Endothelial cell of umbilical vein (primary cell): ENCODE measurements at regions not wholly inside any gene's neighbourhood (a gene's known extent, or its start where the extent isn't known, plus 50 kb on each side); places are given as distances from the start of the nearest gene placed in this dataset.

Source experiments
- BruUV-seq: library from RNA; stranded (reverse); fragments of 400-500 nt; replicated peaks from 2 replicates; lab custom pipeline; 2021; lab: Mats Ljungman, UMichigan
- CTCF ChIA-PET: fragments of 300-600, 350-600 bp; sonication (Branson Sonifier 250); formaldehyde crosslinking; loops from one replicate; lab custom pipeline; 2021; ENCODE audit warnings: antibody characterized with exemption, inconsistent platforms; lab: Charles Lee
- POLR2A ChIA-PET: fragments of 300-600, 350-600 bp; sonication (Branson Sonifier 250); formaldehyde crosslinking; loops from one replicate; lab custom pipeline; 2021; ENCODE audit warnings: antibody characterized with exemption, inconsistent platforms; lab: Charles Lee
- DNase-seq: peaks from one replicate; pipeline ENCODE4 v3.0.0-alpha.2; 2011; ENCODE audit warnings: low read depth, low spot score
- FAIRE-seq: peaks from 2 replicates; lab custom pipeline; 2011; peaks lifted over from hg19 to GRCh38; lab: Jason Lieb, UNC
- H2AFZ ChIP-seq: 2 replicates; pipeline ENCODE4 v1.6.0; 2012; ENCODE audit warnings: low read depth, low read length, control low read depth, inconsistent platforms
- H3K27ac ChIP-seq: 2 replicates; pipeline ENCODE4 v1.5.1; 2011; ENCODE audit warnings: low read depth, mild to moderate bottlenecking, control low read depth, low read length, moderate library complexity; ENCODE audit not compliant: insufficient read depth
- H3K27me3 ChIP-seq, 2 experiments: 2 replicates each; pipeline versions ENCODE4 v1.6.0 to v1.6.1; 2011; ENCODE audit warnings: low read length in 2 of 2, mixed read lengths in 1 of 2; ENCODE audit not compliant: control insufficient read depth in 2 of 2, insufficient read depth in 2 of 2
- H3K36me3 ChIP-seq, 2 experiments: 2 replicates in 1 of 2; 3 replicates in 1 of 2; pipeline ENCODE4 v1.5.1; 2011; ENCODE audit warnings: low read length in 2 of 2, mild to moderate bottlenecking in 1 of 2, moderate library complexity in 1 of 2; ENCODE audit not compliant: control insufficient read depth in 2 of 2, insufficient read depth in 2 of 2; ENCODE audit errors: extremely low read depth in 1 of 2
- H3K4me1 ChIP-seq: 3 replicates; pipeline ENCODE4 v1.5.1; 2011; ENCODE audit warnings: mild to moderate bottlenecking, low read length; ENCODE audit not compliant: control insufficient read depth, insufficient read depth; ENCODE audit errors: extremely low read depth
- H3K4me2 ChIP-seq: 2 replicates; pipeline ENCODE4 v1.6.1; 2011; ENCODE audit warnings: low read length, control low read depth, mixed read lengths; ENCODE audit not compliant: insufficient read depth
- H3K4me3 ChIP-seq, 3 experiments: fragments of 200-600 bp in 1 of 3; sonication (generic), shearing (Covaris generic) in 1 of 3; replicated peaks in 1 of 3; 2 replicates each; pipeline ENCODE4 v1.5.1; 2011 to 2016; ENCODE audit warnings: control low read depth in 3 of 3, low read length in 3 of 3, mild to moderate bottlenecking in 2 of 3, inconsistent platforms in 1 of 3, low read depth in 1 of 3, moderate library complexity in 1 of 3; ENCODE audit not compliant: insufficient read depth in 1 of 3
- H3K79me2 ChIP-seq: 2 replicates; pipeline ENCODE4 v1.6.0; 2012; ENCODE audit warnings: low read length, inconsistent platforms; ENCODE audit not compliant: control insufficient read depth, insufficient read depth
- H3K9ac ChIP-seq: replicated peaks from 2 replicates; pipeline ENCODE3; 2011; ENCODE audit warnings: low read length, control low read depth; ENCODE audit not compliant: insufficient read depth; ENCODE audit errors: extremely low read depth
- H3K9me1 ChIP-seq: replicated peaks from 3 replicates; pipeline ENCODE4 v1.6.0; 2011; ENCODE audit warnings: mild to moderate bottlenecking, low read length; ENCODE audit not compliant: control insufficient read depth, insufficient read depth; ENCODE audit errors: extremely low read depth
- H3K9me3 ChIP-seq: replicated peaks from 2 replicates; pipeline ENCODE4 v1.5.1; 2012; ENCODE audit warnings: low read length, inconsistent platforms; ENCODE audit not compliant: control insufficient read depth, insufficient read depth
- H4K20me1 ChIP-seq: replicated peaks from 2 replicates; pipeline ENCODE3; 2011; ENCODE audit warnings: mild to moderate bottlenecking, low read length; ENCODE audit not compliant: control insufficient read depth, insufficient read depth; ENCODE audit errors: extremely low read depth
- EZH2 ChIP-seq: IDR thresholded peaks from 2 replicates; pipeline ENCODE4 v1.6.1; 2012; ENCODE audit warnings: borderline replicate concordance, low read depth, mild to moderate bottlenecking, moderate library complexity, low read length, inconsistent platforms; ENCODE audit not compliant: severe bottlenecking
- FOS ChIP-seq: IDR thresholded peaks from 2 replicates; pipeline ENCODE4 v1.6.1; 2011; ENCODE audit warnings: mild to moderate bottlenecking, low read length, moderate library complexity, borderline replicate concordance; ENCODE audit not compliant: insufficient read depth
- GATA2 ChIP-seq: IDR thresholded peaks from 2 replicates; pipeline ENCODE4 v1.7.0; 2011; ENCODE audit warnings: low read depth, mild to moderate bottlenecking, moderate library complexity, mixed read lengths, low read length; ENCODE audit not compliant: insufficient read length, insufficient read depth
- JUN ChIP-seq: IDR thresholded peaks from 2 replicates; pipeline ENCODE4 v1.6.1; 2011; ENCODE audit warnings: borderline replicate concordance, low read depth; ENCODE audit not compliant: insufficient read length, insufficient read depth
- MYC ChIP-seq: IDR thresholded peaks from one replicate; pipeline ENCODE4 v1.6.1; 2011; ENCODE audit warnings: mild to moderate bottlenecking, low read depth, low read length
- POLR2A ChIP-seq: IDR thresholded peaks from 2 replicates; pipeline ENCODE4 v1.6.1; 2012; ENCODE audit warnings: low read depth, mild to moderate bottlenecking, control low read depth, low read length
- POLR2AphosphoS5 ChIP-seq: IDR thresholded peaks from 2 replicates; pipeline ENCODE4 v1.6.1; 2012; ENCODE audit warnings: low read depth, mild to moderate bottlenecking, control low read depth, low read length, moderate library complexity; ENCODE audit not compliant: insufficient read depth
- dilution Hi-C: fragments of 300-500 bp; cut with MboI; formaldehyde crosslinking; loops from one replicate; pipeline ENCODE4 v1.15.0; 2019; ENCODE audit warnings: low sequenced_read_pairs; ENCODE audit not compliant: extremely low pct_ligation_motif_present
- intact Hi-C: fragments of 100-400 bp; cut with micrococcal nuclease; formaldehyde crosslinking; loops from one replicate; pipeline ENCODE4 v1.10.0; 2022
- TF ChIP-seq, protein P1 (sequence below), 2 donors: IDR thresholded peaks; 1 replicate in 1 of 2; 2 replicates in 1 of 2; pipeline ENCODE4 v1.5.1; 2011; ENCODE audit warnings: low read length in 2 of 2, mild to moderate bottlenecking in 2 of 2, moderate library complexity in 2 of 2, control low read depth in 1 of 2, inconsistent platforms in 1 of 2, low read depth in 1 of 2; ENCODE audit not compliant: insufficient read depth in 1 of 2; ENCODE audit errors: extremely low read depth in 1 of 2
- TF ChIP-seq, protein P2 (sequence below): IDR thresholded peaks from 2 replicates; pipeline ENCODE4 v1.6.1; 2011; ENCODE audit not compliant: insufficient read depth, insufficient read length

DNA sequence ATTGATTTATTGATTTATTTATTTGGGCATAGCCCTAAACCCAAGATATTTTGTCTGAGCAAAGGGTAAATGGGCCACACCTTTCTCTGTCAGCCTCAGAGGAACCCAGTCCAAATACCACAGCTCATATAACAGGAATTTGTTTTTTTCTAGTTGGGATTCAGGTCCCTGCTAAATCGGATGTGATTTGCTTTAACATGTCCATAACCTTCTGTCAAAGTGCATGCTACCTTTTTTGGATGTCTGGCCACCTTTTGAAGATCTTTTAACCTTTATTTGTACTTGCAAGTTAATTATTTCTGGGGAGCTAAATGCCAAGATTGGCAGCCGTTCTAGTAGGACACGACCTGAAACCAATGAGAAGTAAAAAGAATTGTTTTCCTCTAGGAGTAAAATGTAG lies 303.2 kb upstream of the UBE2E3 start:
- H2AFZ ChIP-seq: no peak overlapping the region

DNA sequence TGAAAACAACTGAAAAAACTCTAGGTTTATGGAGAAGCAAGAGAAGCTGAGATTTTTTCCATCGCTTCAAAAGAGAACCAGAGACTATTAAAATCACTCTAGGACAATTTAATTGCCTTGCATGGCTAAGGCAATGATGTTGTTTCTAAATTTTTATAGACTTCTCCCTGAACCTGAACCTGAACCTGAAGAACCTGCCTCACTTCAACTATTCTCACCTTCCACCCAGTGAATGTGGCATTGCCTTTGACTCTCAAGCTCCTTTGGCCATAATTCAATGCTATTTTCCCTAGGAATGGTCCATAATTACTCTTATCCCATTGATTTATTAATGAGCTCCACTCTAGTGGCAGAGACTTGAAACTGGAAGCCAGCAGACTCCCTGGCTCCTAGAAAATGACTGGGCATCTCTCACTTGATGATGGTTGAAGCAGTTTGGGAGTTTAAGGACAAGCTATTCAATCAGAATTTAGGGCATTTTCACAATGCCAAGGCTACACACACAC lies 303.8 kb upstream of the UBE2E3 start:
- no peaks in the 10 kb centered on the region for H3K79me2 ChIP-seq
- no peaks in the 10 kb centered on the region for H4K20me1 ChIP-seq
- CTCF ChIA-PET: interaction anchor here (0.7 kb wide), 1 partner anchor 28 kb away, joined by 3 read pairs; no protein-coding TSS in a partner anchor
- H3K9ac ChIP-seq: no peak overlapping the region
- no peaks in the 10 kb centered on the region for H3K36me3 ChIP-seq
- POLR2A ChIA-PET: no interaction called here
- TF ChIP-seq, protein P1, sequence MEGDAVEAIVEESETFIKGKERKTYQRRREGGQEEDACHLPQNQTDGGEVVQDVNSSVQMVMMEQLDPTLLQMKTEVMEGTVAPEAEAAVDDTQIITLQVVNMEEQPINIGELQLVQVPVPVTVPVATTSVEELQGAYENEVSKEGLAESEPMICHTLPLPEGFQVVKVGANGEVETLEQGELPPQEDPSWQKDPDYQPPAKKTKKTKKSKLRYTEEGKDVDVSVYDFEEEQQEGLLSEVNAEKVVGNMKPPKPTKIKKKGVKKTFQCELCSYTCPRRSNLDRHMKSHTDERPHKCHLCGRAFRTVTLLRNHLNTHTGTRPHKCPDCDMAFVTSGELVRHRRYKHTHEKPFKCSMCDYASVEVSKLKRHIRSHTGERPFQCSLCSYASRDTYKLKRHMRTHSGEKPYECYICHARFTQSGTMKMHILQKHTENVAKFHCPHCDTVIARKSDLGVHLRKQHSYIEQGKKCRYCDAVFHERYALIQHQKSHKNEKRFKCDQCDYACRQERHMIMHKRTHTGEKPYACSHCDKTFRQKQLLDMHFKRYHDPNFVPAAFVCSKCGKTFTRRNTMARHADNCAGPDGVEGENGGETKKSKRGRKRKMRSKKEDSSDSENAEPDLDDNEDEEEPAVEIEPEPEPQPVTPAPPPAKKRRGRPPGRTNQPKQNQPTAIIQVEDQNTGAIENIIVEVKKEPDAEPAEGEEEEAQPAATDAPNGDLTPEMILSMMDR (IDR thresholded peaks at IDR 0.05; ENCODE audit: extremely low read depth in 1 of 2, insufficient read depth in 1 of 2, low read depth in 1 of 2, low read length in 2 of 2): no peak
- no peak for TF ChIP-seq POLR2A
- TF ChIP-seq GATA2: no peak
- TF ChIP-seq EZH2: no peak
- TF ChIP-seq JUN: no peak
- no peak for TF ChIP-seq POLR2AphosphoS5
- TF ChIP-seq, protein P2, sequence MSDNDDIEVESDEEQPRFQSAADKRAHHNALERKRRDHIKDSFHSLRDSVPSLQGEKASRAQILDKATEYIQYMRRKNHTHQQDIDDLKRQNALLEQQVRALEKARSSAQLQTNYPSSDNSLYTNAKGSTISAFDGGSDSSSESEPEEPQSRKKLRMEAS: no peak
- no peak for TF ChIP-seq FOS
- TF ChIP-seq MYC: no peak
- H3K4me2 ChIP-seq: no peak overlapping the region
- H3K27ac ChIP-seq: no peak overlapping the region
- DNase-seq: no peak
- no peak overlapping the region for H3K4me3 ChIP-seq
- H3K27me3 ChIP-seq: no peaks in the 10 kb centered on the region
- no peaks in the 10 kb centered on the region for H3K9me1 ChIP-seq
- intact Hi-C loops: no loop called here
- BruUV-seq: no TSS peak
- dilution Hi-C loops: no loop called here
- FAIRE-seq: no peak
- no peak overlapping the region for H2AFZ ChIP-seq
- H3K9me3 ChIP-seq: no peaks in the 10 kb centered on the region
- no peaks in the 10 kb centered on the region for H3K4me1 ChIP-seq

More for the DNA sequence above, 303.2 kb upstream of the UBE2E3 start:
- BruUV-seq: no TSS peak
- DNase-seq: no peak
- POLR2A ChIA-PET: no interaction called here
- FAIRE-seq: no peak
- dilution Hi-C loops (no loop called here), intact Hi-C loops (no loop called here)
- CTCF ChIA-PET: interaction anchor here (0.7 kb wide), 1 partner anchor 28 kb away, joined by 3 read pairs; no protein-coding TSS in a partner anchor
- Histone ChIP-seq H3K36me3 (no peaks in the 10 kb centered on the region), H3K9ac (no peak overlapping the region), H3K4me3 (no peak overlapping the region), H3K27ac (no peak overlapping the region), H3K9me3 (no peaks in the 10 kb centered on the region), H4K20me1 (no peaks in the 10 kb centered on the region), H3K4me2 (no peak overlapping the region), H3K4me1 (no peaks in the 10 kb centered on the region), H3K27me3 (no peaks in the 10 kb centered on the region), H3K79me2 (no peaks in the 10 kb centered on the region), H3K9me1 (no peaks in the 10 kb centered on the region)
- TF ChIP-seq POLR2A: no peak
